Heart left ventricle (tissue), 16 donors: ENCODE measurements at regions not wholly inside any gene's neighbourhood (a gene's known extent, or its start where the extent isn't known, plus 50 kb on each side); places are given as distances from the start of the nearest gene placed in this dataset.

Experiments
- ATAC-seq, 4 donors: fragments of 200-7000 bp; cut with Tn5 transposase; one replicate each; pipeline ENCODE4 v1.9.1; 2020 to 2022; ENCODE audit warnings: moderate library complexity in 4 of 4, mild to moderate bottlenecking in 3 of 4, moderate number of reproducible peaks in 1 of 4
- DNase-seq, 5 donors: peaks; one replicate each; pipeline ENCODE4 v3.0.0-alpha.2; 2020
- H3K27ac ChIP-seq, 12 donors: fragments of 200-600 bp; sonication (generic) in 4 of 12; one replicate each; pipeline versions ENCODE4 v1.5.0 to v1.8.0; 2016 to 2022; ENCODE audit warnings: mild to moderate bottlenecking in 2 of 12
- H3K27me3 ChIP-seq, 9 donors: fragments of 200-600 bp; sonication (generic) in 2 of 9; one replicate each; pipeline versions ENCODE4 v1.5.1 to v1.8.0; 2016 to 2022; ENCODE audit warnings: mild to moderate bottlenecking in 3 of 9
- H3K36me3 ChIP-seq, 9 donors: fragments of 200-600 bp; sonication (generic) in 2 of 9; one replicate each; pipeline versions ENCODE4 v1.5.0 to v1.8.0; 2018 to 2022; ENCODE audit warnings: mild to moderate bottlenecking in 2 of 9
- H3K4me1 ChIP-seq, 12 donors: fragments of 200-600 bp; sonication (generic) in 4 of 12; one replicate each; pipeline versions ENCODE4 v1.5.0 to v1.8.0; 2016 to 2022; ENCODE audit warnings: mild to moderate bottlenecking in 3 of 12
- H3K4me3 ChIP-seq, 12 donors: fragments of 200-600 bp; sonication (generic) in 4 of 12; one replicate each; pipeline versions ENCODE4 v1.5.0 to v1.8.0; 2017 to 2022; ENCODE audit warnings: mild to moderate bottlenecking in 9 of 12, moderate library complexity in 4 of 12
- H3K9me3 ChIP-seq, 12 donors: fragments of 200-600 bp; sonication (generic) in 4 of 12; one replicate each; pipeline versions ENCODE4 v1.5.0 to v1.8.0; 2016 to 2022; ENCODE audit warnings: mild to moderate bottlenecking in 1 of 12
- CTCF ChIP-seq, 12 donors: fragments of 200-600 bp; sonication (generic) in 4 of 12; IDR thresholded peaks; one replicate each; pipeline versions ENCODE4 v1.5.0 to v1.8.0; 2018 to 2022; ENCODE audit warnings: antibody characterized with exemption in 12 of 12, mild to moderate bottlenecking in 5 of 12
- POLR2A ChIP-seq, 2 donors: fragments of 450-650 bp; IDR thresholded peaks; one replicate each; pipeline ENCODE4 v1.6.1; 2017; ENCODE audit warnings: antibody characterized with exemption in 2 of 2, mild to moderate bottlenecking in 2 of 2, moderate library complexity in 2 of 2
- WGBS, 4 donors: extraction: QIAGEN DNeasy Blood & Tissue Kit in 2 of 4; methylation state at CpG; one replicate each; pipeline versions ENCODE4 v1.1.5 to v1.1.7; 2013 to 2018; 5-methylcytosine and 5-hydroxymethylcytosine counted together
- intact Hi-C, 10 donors: fragments of 100-400 bp; cut with DNase I; formaldehyde crosslinking; loops; one replicate each; pipeline versions ENCODE4 v1.11.1 to v1.14.2; 2022
- donor health status: ischemic (EF 13 %, LVEDD 7.1; RV severe dilation, severe dysfunction).
- donor health status: healthy with polysubstance abuse.
- donor health status: DM: no; HTN: yes; CAD: no.
- donor health status: DM: no; HTN: no; CAD: no.
- donor health status: ischemic (EF 25% LVEDD 6.9; RV normal size, moderate dysfunction).
- donor health status: ischemic (EF 25% LVEDD 5.7; RV mildly dilated, moderate dysfunction).
- donor health status: healthy.
- donor health status: DM: yes; HTN: yes; CAD: no.
- donor health status: ischemic (EF 35%, LVEDD 5.7; RV mildly dilated, moderate dysfunction).
- donor health status: nonischemic (EF 11% LVEDD 7.7; RV severe dilation, severe dysfunction).
- donor health status: DM: yes; HTN: yes; CAD: no.
- donor health status: PGD.
- donor health status: ischemic (EF 29% LVEDD 5.4; RV normal size, mild dysfunction).
- donor health status: nonischemic (EF 23%, LVEDD 6.1; RV moderate dilation, normal function).

- Histone ChIP-seq H3K27ac (no peak overlapping the region), H3K4me3 (no peak overlapping the region), H3K9me3 (no peaks in the 10 kb centered on the region), H3K27me3 (peaks cover 0 to 3% (median 0%) of the 10 kb centered on the region in 9 donors), H3K4me1 (peaks cover 0 to 4% (median 0%) of the 10 kb centered on the region in 12 donors), H3K36me3 (no peaks in the 10 kb centered on the region)
- WGBS, 4 donors: 18 to 32% (median 26%) methylated on average over 6 of the region's 6 CpGs
- intact Hi-C loops: loop anchor here in 1 of 10 donors (2.0 kb wide), 1 partner anchor 310 kb away; no protein-coding TSS in a partner anchor
- DNase-seq: no peak
- ATAC-seq: no peak
- TF ChIP-seq CTCF (IDR thresholded peaks at IDR 0.05) (peak in 9 of 12 donors; percentile 8 to 38 (median 15)), POLR2A (IDR thresholded peaks at IDR 0.05) (no peak)
These were observed 322.6 kb upstream of the KIAA1217 start for GRCh38 chr10:23886355-23886754.

DNA sequence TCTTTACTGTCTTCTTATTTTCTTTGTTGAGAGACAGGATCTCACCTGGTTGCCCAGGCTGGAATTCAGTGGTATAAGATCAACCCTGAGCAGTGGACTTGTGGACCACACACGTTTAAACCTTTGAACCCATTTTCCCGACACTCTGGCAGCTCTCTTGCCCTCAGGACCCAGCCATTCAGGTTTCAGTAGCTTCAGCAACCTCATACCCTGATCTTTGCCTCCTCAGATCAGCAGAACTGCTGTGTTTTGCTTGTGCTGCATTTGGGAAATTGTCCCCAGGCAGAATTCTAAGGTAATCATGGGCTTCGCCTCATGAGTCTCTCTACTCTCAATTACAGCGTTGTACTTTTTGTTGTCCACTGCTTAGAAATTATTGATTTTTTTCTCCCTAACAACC lies 317.6 kb upstream of the KIAA1217 start:
- no peaks in the 10 kb centered on the region for H3K36me3 ChIP-seq
- H3K9me3 ChIP-seq: peaks cover 0 to 3% (median 0%) of the 10 kb centered on the region in 12 donors
- peaks cover 0 to 3% (median 0%) of the 10 kb centered on the region in 9 donors for H3K27me3 ChIP-seq
- intact Hi-C loops: no loop called here
- ATAC-seq (no peak), DNase-seq (no peak)
- H3K27ac ChIP-seq: no peak overlapping the region
- TF ChIP-seq CTCF (IDR thresholded peaks at IDR 0.05) (no peak), POLR2A (IDR thresholded peaks at IDR 0.05) (no peak)
- H3K4me1 ChIP-seq: peaks cover 0 to 1% (median 0%) of the 10 kb centered on the region in 12 donors
- H3K4me3 ChIP-seq: no peak overlapping the region
- WGBS, 4 donors: 85 to 92% (median 89%) methylated on average over 4 of the region's 4 CpGs

GRCh38 chr10:23892296-23892695 lies 316.6 kb upstream of the KIAA1217 start:
- H3K36me3 ChIP-seq: no peaks in the 10 kb centered on the region
- H3K9me3 ChIP-seq: peaks cover 0 to 3% (median 0%) of the 10 kb centered on the region in 12 donors
- TF ChIP-seq CTCF (IDR thresholded peaks at IDR 0.05): no peak
- TF ChIP-seq POLR2A (IDR thresholded peaks at IDR 0.05): no peak
- intact Hi-C loops: no loop called here
- DNase-seq (no peak), ATAC-seq (no peak)
- peaks cover 0 to 3% (median 0%) of the 10 kb centered on the region in 9 donors for H3K27me3 ChIP-seq
- H3K4me1 ChIP-seq: peaks cover 0 to under 1% (median 0%) of the 10 kb centered on the region in 12 donors
- no peak overlapping the region for H3K4me3 ChIP-seq
- H3K27ac ChIP-seq: no peak overlapping the region

DNA sequence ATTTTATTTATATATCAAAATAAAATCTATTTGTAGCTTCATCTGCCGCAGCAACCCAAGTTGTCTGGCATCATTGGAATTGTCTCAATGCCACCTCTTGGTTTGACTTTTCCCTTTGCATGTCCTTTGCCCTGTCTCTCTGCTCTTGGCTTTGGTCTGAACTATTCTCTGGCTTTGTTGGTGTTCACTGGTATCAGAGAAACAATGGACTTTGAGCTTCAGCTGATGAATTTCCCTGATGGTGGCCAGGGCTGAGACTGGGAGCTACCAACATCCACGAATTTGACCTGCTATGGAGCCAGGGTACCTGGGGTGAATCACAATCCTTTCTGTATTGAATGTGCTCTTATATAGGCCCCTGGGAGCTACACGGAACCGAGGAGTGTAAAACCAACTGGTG lies 311.7 kb upstream of the KIAA1217 start:
- Histone ChIP-seq H3K9me3 (peaks cover 0 to 7% (median 0%) of the 10 kb centered on the region in 12 donors), H3K27me3 (no peaks in the 10 kb centered on the region), H3K4me1 (peaks cover 0 to 4% (median 0%) of the 10 kb centered on the region in 12 donors), H3K4me3 (no peak overlapping the region), H3K27ac (no peak overlapping the region), H3K36me3 (no peaks in the 10 kb centered on the region)
- intact Hi-C loops: no loop called here
- DNase-seq (no peak), ATAC-seq (no peak)
- whole genome bisulfite sequencing, 4 donors: 74 to 83% (median 82%) methylated on average over 4 of the region's 4 CpGs
- no peak for TF ChIP-seq CTCF (IDR thresholded peaks at IDR 0.05)
- TF ChIP-seq POLR2A (IDR thresholded peaks at IDR 0.05): no peak
